Liver (tissue), 3 donors: ENCODE measurements at regions not wholly inside any gene's neighbourhood (a gene's known extent, or its start where the extent isn't known, plus 50 kb on each side); places are given as distances from the start of the nearest gene placed in this dataset.

Source experiments
- CTCF ChIP-seq: fragments of 150-350 bp; IDR thresholded peaks from 2 replicates; pipeline ENCODE4 v1.5.1; 2017; ENCODE audit warnings: improper control_type of control experiment, low read depth, low read length; ENCODE audit not compliant: missing input control
- GABPA ChIP-seq, 2 donors: IDR thresholded peaks in 1 of 2; conservative IDR thresholded peaks in 1 of 2; 2 replicates each; pipeline ENCODE4 v1.6.1; 2016; ENCODE audit warnings: antibody characterized with exemption in 2 of 2, mild to moderate bottlenecking in 1 of 2, moderate library complexity in 1 of 2
- HNF4A ChIP-seq, 2 donors: conservative IDR thresholded peaks; 2 replicates each; pipeline ENCODE4 v1.6.1; 2016; ENCODE audit warnings: antibody characterized with exemption in 2 of 2, mild to moderate bottlenecking in 2 of 2
- JUND ChIP-seq, 2 donors: IDR thresholded peaks; 2 replicates each; pipeline ENCODE4 v1.6.1; 2016; ENCODE audit warnings: antibody characterized with exemption in 2 of 2
- SP1 ChIP-seq: IDR thresholded peaks from 2 replicates; pipeline ENCODE4 v1.6.1; 2018; ENCODE audit warnings: antibody characterized with exemption, mild to moderate bottlenecking
- TAF1 ChIP-seq: conservative IDR thresholded peaks from 2 replicates; pipeline ENCODE4 v1.6.1; 2016; ENCODE audit warnings: antibody characterized with exemption, mild to moderate bottlenecking
- YY1 ChIP-seq: IDR thresholded peaks from 2 replicates; pipeline ENCODE4 v1.6.1; 2016; ENCODE audit warnings: antibody characterized with exemption, mild to moderate bottlenecking
- donor health status: healthy.
- donor health status: healthy.

- TF ChIP-seq CTCF (no peak), YY1 (no peak), HNF4A (conservative IDR thresholded peaks at IDR 0.05) (no peak), TAF1 (no peak), SP1 (no peak), GABPA (IDR thresholded peaks at IDR 0.05 in 1 of 2, conservative IDR thresholded peaks at IDR 0.05 in 1 of 2) (no peak), JUND (IDR thresholded peaks at IDR 0.05) (no peak)
These were observed 87.7 kb upstream of the PITRM1 start for GRCh38 chr10:3260066-3260834.
